ENCODE measurements at regions not wholly inside any gene's neighbourhood (a gene's known extent, or its start where the extent isn't known, plus 50 kb on each side); places are given as distances from the start of the nearest gene placed in this dataset.

- TF ChIP-seq CTCF (IDR thresholded peaks at IDR 0.05) (no peak), POLR2A (IDR thresholded peaks at IDR 0.05) (no peak)
- no peak for DNase-seq
- Histone ChIP-seq H3K4me3 (no peak overlapping the region), H3K27ac (no peak overlapping the region), H3K27me3 (no peaks in the 10 kb centered on the region), H3K36me3 (no peaks in the 10 kb centered on the region), H3K4me1 (no peaks in the 10 kb centered on the region), H3K9me3 (no peaks in the 10 kb centered on the region)
- intact Hi-C loops (cut with DNase I; ENCODE audit: low total_unique reads) = no loop called here
Observed at GRCh38 chr3:46110701-46111493, 83.6 kb upstream of the XCR1 start.

- Histone ChIP-seq H3K4me1 (no peaks in the 10 kb centered on the region), H3K36me3 (no peaks in the 10 kb centered on the region), H3K9me3 (no peaks in the 10 kb centered on the region), H3K4me3 (no peak overlapping the region), H3K27ac (no peak overlapping the region), H3K27me3 (no peaks in the 10 kb centered on the region)
- no peak for TF ChIP-seq CTCF (IDR thresholded peaks at IDR 0.05)
- no peak for TF ChIP-seq POLR2A (IDR thresholded peaks at IDR 0.05)
- intact Hi-C loops (cut with DNase I; ENCODE audit: low total_unique reads) = no loop called here
- no peak for DNase-seq
Observed at GRCh38 chr3:46107682-46108081, 80.4 kb upstream of the XCR1 start.

- no peak for DNase-seq
- Histone ChIP-seq H3K4me1 (no peaks in the 10 kb centered on the region), H3K27me3 (no peaks in the 10 kb centered on the region), H3K9me3 (no peaks in the 10 kb centered on the region), H3K27ac (no peak overlapping the region), H3K36me3 (no peaks in the 10 kb centered on the region), H3K4me3 (no peak overlapping the region)
- TF ChIP-seq CTCF (IDR thresholded peaks at IDR 0.05) (no peak), POLR2A (IDR thresholded peaks at IDR 0.05) (no peak)
- intact Hi-C loops (cut with DNase I; ENCODE audit: low total_unique reads) = no loop called here
Observed at GRCh38 chr3:46105306-46105919, 78.1 kb upstream of the XCR1 start.

GRCh38 chr3:46104706-46105105 lies 77.4 kb upstream of the XCR1 start:
- TF ChIP-seq CTCF (IDR thresholded peaks at IDR 0.05) (no peak), POLR2A (IDR thresholded peaks at IDR 0.05) (no peak)
- Histone ChIP-seq H3K4me3 (no peak overlapping the region), H3K4me1 (no peaks in the 10 kb centered on the region), H3K27me3 (no peaks in the 10 kb centered on the region), H3K9me3 (no peaks in the 10 kb centered on the region), H3K27ac (no peak overlapping the region), H3K36me3 (no peaks in the 10 kb centered on the region)
- intact Hi-C loops (cut with DNase I; ENCODE audit: low total_unique reads) = no loop called here
- no peak for DNase-seq

GRCh38 chr3:46102780-46103130 lies 75.5 kb upstream of the XCR1 start:
- Histone ChIP-seq H3K36me3 (no peaks in the 10 kb centered on the region), H3K4me1 (no peaks in the 10 kb centered on the region), H3K4me3 (no peak overlapping the region), H3K27ac (no peak overlapping the region), H3K27me3 (no peaks in the 10 kb centered on the region), H3K9me3 (no peaks in the 10 kb centered on the region)
- no peak for DNase-seq
- TF ChIP-seq CTCF (IDR thresholded peaks at IDR 0.05) = no peak
- no peak for TF ChIP-seq POLR2A (IDR thresholded peaks at IDR 0.05)
- intact Hi-C loops (cut with DNase I; ENCODE audit: low total_unique reads) = no loop called here

Measured in uterus (tissue), 3 donors.